Astrocyte (in vitro differentiated cells and primary cell): ENCODE measurements at regions not wholly inside any gene's neighbourhood (a gene's known extent, or its start where the extent isn't known, plus 50 kb on each side); places are given as distances from the start of the nearest gene placed in this dataset.

Source experiments
- CTCF ChIP-seq: IDR thresholded peaks from 2 replicates; pipeline ENCODE4 v1.5.1; 2011; ENCODE audit warnings: low read depth, mild to moderate bottlenecking, inconsistent platforms, low read length, moderate library complexity; ENCODE audit not compliant: insufficient read depth
- EZH2 ChIP-seq: IDR thresholded peaks from 2 replicates; pipeline ENCODE4 v1.6.1; 2012; ENCODE audit warnings: mild to moderate bottlenecking, low read length, inconsistent platforms; ENCODE audit not compliant: insufficient read depth

GRCh38 chr7:35874886-35875285 lies 74.0 kb downstream of the SEPTIN7 start:
- no peak for TF ChIP-seq CTCF
- TF ChIP-seq EZH2 = no peak
